ENCODE measurements at regions not wholly inside any gene's neighbourhood (a gene's known extent, or its start where the extent isn't known, plus 50 kb on each side); places are given as distances from the start of the nearest gene placed in this dataset.

DNA sequence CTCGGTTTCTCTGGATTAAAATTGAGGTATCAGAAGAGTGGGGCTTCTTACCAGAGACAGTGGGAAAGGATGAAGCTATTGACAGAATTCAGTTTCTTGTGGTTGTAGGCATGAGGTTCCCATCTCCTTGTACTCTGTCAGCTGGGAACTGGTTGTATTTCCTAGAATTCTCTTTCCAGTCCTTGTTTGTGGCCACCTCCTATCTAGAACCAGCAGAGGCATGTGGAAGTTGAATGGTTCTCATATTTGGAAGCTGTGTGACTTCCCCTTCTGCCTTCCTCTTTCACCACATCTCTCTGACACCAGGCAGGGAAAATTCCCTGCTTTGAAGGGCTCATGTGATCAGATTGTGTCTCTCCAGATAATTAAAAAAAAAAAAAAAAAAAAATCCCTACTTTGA, 457.7 kb upstream of the ADAMTS5 start:
- TF ChIP-seq SP1 (IDR thresholded peaks at IDR 0.05), result no peak
- TF ChIP-seq, protein P1, sequence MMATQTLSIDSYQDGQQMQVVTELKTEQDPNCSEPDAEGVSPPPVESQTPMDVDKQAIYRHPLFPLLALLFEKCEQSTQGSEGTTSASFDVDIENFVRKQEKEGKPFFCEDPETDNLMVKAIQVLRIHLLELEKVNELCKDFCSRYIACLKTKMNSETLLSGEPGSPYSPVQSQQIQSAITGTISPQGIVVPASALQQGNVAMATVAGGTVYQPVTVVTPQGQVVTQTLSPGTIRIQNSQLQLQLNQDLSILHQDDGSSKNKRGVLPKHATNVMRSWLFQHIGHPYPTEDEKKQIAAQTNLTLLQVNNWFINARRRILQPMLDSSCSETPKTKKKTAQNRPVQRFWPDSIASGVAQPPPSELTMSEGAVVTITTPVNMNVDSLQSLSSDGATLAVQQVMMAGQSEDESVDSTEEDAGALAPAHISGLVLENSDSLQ (IDR thresholded peaks at IDR 0.05), result no peak
- TF ChIP-seq ELF4 (IDR thresholded peaks at IDR 0.05), result no peak
- TF ChIP-seq FOXM1 (IDR thresholded peaks at IDR 0.05; ENCODE audit: borderline replicate concordance), result no peak
- TF ChIP-seq ZNF384 (IDR thresholded peaks at IDR 0.05), result no peak
- no peak for TF ChIP-seq CTBP1 (IDR thresholded peaks at IDR 0.05; ENCODE audit: borderline replicate concordance)
- TF ChIP-seq ARNT (IDR thresholded peaks at IDR 0.05), result no peak
- TF ChIP-seq BHLHE40 (IDR thresholded peaks at IDR 0.05; ENCODE audit: borderline replicate concordance), result no peak

Measured in HEK293T (cell line).